IMR-90 (cell line): ENCODE measurements at regions not wholly inside any gene's neighbourhood (a gene's known extent, or its start where the extent isn't known, plus 50 kb on each side); places are given as distances from the start of the nearest gene placed in this dataset.

ENCODE experiments used
- FOS ChIP-seq: fragments of 150-350 bp; IDR thresholded peaks from 2 replicates; pipeline ENCODE4 v1.6.1; 2016; ENCODE audit warnings: low read depth, low read length
- MAFK ChIP-seq: IDR thresholded peaks from 2 replicates; pipeline ENCODE4 v1.6.1; 2012; ENCODE audit warnings: low read depth, low read length, improper control_type of control experiment
- POLR2A ChIP-seq: IDR thresholded peaks from 2 replicates; pipeline ENCODE4 v1.6.1; 2012; ENCODE audit warnings: mild to moderate bottlenecking, low read depth, low read length
- RCOR1 ChIP-seq: IDR thresholded peaks from 2 replicates; pipeline ENCODE4 v1.6.1; 2012; ENCODE audit warnings: mild to moderate bottlenecking, low read length, improper control_type of control experiment; ENCODE audit not compliant: insufficient replicate concordance
- TF ChIP-seq, protein P1 (sequence below): conservative IDR thresholded peaks from 2 replicates; pipeline ENCODE4 v1.5.1; 2012; ENCODE audit warnings: mild to moderate bottlenecking, low read depth, low read length, improper control_type of control experiment

DNA sequence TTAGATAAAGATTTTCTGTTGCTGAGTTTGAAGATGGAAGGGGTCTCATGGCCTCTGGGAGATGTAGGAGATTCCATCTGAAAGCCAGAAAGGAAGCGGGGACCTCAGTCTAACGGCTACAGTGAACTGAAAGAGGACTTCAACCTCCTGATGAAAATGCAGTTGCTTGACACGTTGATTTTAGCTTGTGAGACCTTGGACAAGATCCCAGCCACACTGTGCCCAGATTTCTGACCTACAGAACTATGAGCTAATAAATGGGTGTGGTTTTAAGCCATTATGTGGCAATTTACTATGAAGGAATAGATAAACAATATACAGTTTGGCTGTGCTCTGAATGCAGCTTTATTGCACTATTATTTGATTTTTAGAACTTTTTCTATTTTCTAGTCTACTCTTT, 342.3 kb upstream of the SEMA3D start:
- no peak for TF ChIP-seq RCOR1
- TF ChIP-seq, protein P1, sequence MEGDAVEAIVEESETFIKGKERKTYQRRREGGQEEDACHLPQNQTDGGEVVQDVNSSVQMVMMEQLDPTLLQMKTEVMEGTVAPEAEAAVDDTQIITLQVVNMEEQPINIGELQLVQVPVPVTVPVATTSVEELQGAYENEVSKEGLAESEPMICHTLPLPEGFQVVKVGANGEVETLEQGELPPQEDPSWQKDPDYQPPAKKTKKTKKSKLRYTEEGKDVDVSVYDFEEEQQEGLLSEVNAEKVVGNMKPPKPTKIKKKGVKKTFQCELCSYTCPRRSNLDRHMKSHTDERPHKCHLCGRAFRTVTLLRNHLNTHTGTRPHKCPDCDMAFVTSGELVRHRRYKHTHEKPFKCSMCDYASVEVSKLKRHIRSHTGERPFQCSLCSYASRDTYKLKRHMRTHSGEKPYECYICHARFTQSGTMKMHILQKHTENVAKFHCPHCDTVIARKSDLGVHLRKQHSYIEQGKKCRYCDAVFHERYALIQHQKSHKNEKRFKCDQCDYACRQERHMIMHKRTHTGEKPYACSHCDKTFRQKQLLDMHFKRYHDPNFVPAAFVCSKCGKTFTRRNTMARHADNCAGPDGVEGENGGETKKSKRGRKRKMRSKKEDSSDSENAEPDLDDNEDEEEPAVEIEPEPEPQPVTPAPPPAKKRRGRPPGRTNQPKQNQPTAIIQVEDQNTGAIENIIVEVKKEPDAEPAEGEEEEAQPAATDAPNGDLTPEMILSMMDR, result no peak
- TF ChIP-seq FOS, result no peak
- no peak for TF ChIP-seq POLR2A
- TF ChIP-seq MAFK, result no peak
